SK-MEL-5 (cell line): ENCODE measurements at regions not wholly inside any gene's neighbourhood (a gene's known extent, or its start where the extent isn't known, plus 50 kb on each side); places are given as distances from the start of the nearest gene placed in this dataset.
A peak's percentile ranks its signal among the peaks of the same experiment; 100 is the strongest.
"Not testable (repeated sequence)": the region's sequence is repeated elsewhere in the genome, so short reads cannot be mapped to it uniquely, and the experiment has no call there.

ENCODE experiments used
- DNase-seq: peaks from one replicate; pipeline ENCODE4 v3.0.0-alpha.2; 2016; ENCODE audit warnings: low read depth, low spot score
- in situ Hi-C: cut with HindIII; loops from 2 replicates; pipeline ENCODE4 v1.10.0; 2016; ENCODE audit warnings: low sequenced_read_pairs, high pct_unique_total_duplicates, low pct_unique_long_range_greater_than_20kb

- in situ Hi-C loops, result no loop called here
- no peak for DNase-seq
Observed at GRCh38 chr6:15132167-15132566, 113.7 kb upstream of the JARID2 start.

DNA sequence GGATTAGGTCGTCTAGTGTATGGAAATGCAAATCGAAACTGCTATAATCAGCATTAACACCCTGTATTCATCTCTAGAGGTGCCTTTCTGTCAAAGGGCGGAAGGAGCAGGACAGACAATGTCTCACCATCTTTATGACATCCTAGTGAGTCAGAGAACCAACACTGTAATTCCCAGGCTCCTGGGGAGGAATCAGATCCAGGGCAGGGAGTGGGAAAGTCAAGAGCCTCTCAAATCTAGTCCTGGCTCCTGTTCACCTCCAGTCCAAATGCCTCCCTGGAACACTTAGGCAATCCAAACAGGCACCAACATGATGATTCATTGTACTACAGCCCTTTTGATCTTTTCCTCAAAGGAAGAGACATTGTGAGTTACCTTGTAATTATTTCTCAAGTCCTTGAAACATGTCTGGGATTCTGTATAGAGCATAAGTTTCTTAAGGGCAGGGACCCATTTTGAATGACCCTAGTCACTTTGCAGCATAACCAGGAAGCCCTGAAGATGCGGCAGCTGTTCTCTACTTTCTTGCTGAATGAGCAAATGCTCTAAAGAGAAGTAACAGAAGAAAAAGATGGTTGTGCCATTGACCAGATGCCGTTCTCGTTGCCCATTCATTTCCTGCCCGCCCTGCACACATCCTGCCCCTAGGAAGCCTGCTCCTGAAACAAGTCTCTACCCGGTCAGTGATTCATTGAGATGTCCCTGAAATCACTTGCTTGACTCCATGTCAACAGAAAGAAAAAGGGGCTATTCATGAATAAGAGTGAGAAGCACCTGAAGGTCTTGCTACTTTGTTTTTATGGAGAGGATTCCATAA, 112.8 kb upstream of the JARID2 start:
- in situ Hi-C loops, result no loop called here
- DNase-seq, result no peak

- no peak for DNase-seq
- in situ Hi-C loops, result no loop called here
Observed at GRCh38 chr6:15137086-15137485, 108.8 kb upstream of the JARID2 start.

- DNase-seq, result no peak
- in situ Hi-C loops, result no loop called here
Observed at GRCh38 chr6:15143086-15143485, 102.8 kb upstream of the JARID2 start.

DNA sequence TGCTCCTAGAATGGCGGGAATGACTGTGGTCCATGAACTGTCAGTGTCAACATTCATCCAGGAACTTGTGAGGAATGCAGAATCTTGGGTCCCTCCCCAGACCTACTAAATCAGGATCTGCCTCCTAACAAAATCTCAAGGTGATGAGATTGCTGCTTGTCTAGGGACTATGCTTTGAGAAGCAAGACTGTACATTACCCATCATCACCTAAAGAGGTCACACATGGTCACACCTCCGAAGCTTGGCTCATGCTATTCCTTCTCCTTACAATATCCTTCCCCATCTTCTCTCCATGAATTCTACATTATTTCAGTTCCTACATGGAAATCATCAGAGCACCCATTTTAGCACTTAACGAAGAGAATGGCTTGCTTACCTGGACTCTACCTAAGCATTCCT, 102.3 kb upstream of the JARID2 start:
- DNase-seq, result no peak
- in situ Hi-C loops, result no loop called here

DNA sequence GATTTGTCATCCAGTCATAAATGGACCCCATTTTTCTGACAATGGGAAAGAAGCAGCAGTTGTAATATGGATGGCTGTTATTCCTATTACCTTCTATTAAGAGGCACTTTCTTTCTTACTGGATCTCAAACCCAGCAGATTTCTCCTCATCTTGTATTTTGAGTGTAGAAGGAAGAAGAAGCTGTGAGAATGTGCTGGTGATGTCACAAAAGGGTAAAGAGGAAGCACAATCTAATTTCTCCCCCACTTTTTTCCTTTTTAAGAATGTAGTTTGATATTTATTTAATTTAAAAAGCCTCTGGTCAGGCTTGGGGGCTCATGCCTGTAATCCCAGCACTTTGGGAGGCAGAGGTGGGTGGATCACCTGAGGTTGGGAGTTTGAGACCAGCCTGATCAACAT, 100.0 kb upstream of the JARID2 start:
- no peak for DNase-seq
- in situ Hi-C loops, result no loop called here

DNA sequence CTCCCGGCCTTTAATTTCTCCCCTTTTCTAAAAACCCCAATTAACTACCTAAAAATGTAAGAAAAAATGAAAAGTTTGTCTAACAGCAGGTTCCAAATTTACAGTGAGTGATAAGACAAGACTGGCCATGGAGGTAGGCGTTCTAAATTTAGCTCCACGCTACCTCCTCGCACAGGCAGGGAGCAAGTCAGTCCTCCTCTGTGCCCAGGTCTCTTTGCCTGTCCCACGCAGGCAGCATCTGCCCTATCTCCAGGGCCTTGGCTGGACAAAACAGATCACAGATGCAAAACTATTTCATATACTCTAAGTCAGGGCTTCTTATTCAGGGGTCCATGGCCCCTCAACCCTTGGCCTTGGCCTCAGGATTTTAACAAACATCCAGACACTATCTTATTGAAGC, 98.0 kb upstream of the JARID2 start:
- no peak for DNase-seq
- in situ Hi-C loops, result no loop called here

DNA sequence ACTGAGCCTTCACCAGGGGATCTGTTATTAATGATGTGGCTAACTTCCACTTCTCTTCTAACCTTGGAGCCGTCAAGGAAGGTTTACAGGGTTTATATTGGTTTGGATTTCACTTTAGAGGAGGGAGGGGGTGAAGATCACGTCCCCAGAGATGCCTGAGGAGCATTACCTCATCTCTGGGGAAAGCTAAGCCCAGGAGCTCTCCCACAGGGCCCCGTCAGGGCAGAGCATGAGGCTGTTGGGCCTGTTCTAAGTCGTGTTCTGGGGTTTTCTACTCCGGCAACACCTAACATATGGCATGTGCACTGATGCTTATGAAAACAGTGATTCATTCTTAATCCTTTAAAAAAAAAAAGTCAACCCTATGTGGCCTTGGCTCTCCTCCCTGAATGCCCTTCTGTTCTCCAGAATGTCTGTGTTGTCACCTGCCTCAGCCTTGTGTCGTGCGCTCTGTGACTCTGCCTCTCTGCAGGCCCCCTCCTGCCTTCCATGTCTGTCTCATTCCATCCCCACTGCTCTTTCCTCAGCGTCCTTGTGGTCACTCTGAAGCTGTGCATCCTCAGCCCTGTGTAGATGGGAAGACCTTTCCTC, 97.4 kb upstream of the JARID2 start:
- peak; percentile 67 for DNase-seq

GRCh38 chr6:15150207-15150606, 95.7 kb upstream of the JARID2 start:
- in situ Hi-C loops, result no loop called here
- DNase-seq, result no peak

More for the DNA sequence above, 97.4 kb upstream of the JARID2 start:
- in situ Hi-C loops, result no loop called here

GRCh38 chr6:15152700-15153099, 93.2 kb upstream of the JARID2 start:
- in situ Hi-C loops, result no loop called here
- DNase-seq, result no peak

GRCh38 chr6:15153191-15153590, 92.7 kb upstream of the JARID2 start:
- DNase-seq, result no peak
- in situ Hi-C loops, result no loop called here

- in situ Hi-C loops, result no loop called here
Observed at GRCh38 chr6:15157479-15157878, 88.4 kb upstream of the JARID2 start.

DNA sequence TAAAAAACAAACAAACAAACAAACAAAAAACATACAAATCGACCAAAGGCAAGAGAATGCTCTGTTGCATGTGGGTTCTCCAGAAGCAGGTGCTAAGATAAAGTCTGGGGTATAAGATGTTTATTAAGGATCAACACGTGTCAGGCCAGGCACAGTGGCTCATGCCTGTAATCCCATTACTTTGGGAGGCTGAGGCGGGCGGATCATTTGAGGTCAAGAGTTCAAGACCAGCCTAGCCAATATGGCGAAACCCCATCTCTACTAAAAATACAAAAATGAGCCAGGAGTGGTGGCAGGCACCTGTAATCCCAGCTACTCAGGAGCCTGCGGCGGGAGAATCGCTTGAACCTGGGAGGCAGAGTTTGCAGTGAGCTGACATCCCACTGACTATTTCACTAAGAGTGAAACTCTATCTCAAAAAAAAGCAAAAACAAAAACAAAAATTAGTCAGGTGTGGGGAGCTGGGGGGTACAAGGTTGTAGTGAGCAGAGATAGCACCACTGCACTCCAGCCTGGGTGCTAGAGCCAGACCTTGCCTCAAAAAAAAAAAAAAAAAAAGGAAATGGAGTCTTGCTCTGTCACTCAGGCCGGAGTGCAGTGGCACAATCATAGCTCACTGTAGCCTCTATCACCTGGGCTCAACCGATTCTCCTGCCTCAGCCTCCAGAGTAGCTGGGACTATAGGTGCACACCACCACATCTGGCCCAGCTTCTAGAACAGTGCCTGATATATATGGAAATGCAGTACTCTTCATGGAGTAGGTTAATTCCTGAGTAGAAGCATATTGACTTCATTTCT, 86.8 kb upstream of the JARID2 start:
- DNase-seq, result no peak
- in situ Hi-C loops, result no loop called here

More at GRCh38 chr6:15157479-15157878, 88.4 kb upstream of the JARID2 start:
- DNase-seq, result no peak

GRCh38 chr6:15160812-15161211, 85.1 kb upstream of the JARID2 start:
- DNase-seq, result no peak
- in situ Hi-C loops, result no loop called here

DNA sequence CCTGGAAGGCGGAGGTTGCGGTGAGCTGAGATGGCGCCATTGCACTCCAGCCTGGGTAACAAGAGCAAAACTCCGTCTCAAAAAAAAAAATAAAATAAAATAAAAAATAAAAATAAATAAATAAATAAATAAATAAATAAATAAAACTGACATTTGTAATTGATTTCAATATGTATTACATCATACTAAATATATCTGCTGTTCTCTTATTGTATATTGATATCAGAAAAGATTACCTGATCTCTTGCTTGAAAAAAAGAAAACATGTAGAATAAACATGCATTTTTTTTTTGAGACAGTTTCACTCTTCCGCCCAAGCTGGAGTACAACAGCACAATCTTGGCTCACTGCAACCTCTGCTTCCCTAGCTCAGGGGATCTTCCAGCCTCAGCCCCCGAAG, 81.0 kb upstream of the JARID2 start:
- in situ Hi-C loops, DNase-seq: not testable (repeated sequence)

- DNase-seq, result no peak
- in situ Hi-C loops, result no loop called here
Observed at GRCh38 chr6:15166121-15166520, 79.7 kb upstream of the JARID2 start.

- DNase-seq, result no peak
- in situ Hi-C loops, result no loop called here
Observed at GRCh38 chr6:15170126-15170525, 75.7 kb upstream of the JARID2 start.

DNA sequence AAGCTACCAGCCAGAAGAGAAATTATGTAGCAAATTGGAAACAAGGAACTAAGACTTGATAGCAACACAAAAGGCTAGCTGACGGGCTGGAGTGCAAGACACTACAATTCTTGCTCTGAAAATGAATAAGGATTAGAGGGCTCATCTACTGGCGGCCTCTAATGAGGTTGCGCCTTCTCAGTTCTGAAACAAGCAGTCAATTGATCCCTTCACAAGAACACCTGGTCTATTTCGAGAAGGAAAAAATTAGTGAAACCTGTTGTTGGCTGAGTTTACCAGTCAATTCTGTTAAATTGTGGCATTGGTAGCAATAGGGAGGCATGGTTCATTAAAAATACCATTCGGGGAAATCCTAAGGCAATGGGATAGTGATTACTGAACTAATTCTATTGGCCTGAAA, 74.8 kb upstream of the JARID2 start:
- in situ Hi-C loops, result no loop called here
- no peak for DNase-seq
